ENCODE measurements at regions not wholly inside any gene's neighbourhood (a gene's known extent, or its start where the extent isn't known, plus 50 kb on each side); places are given as distances from the start of the nearest gene placed in this dataset.

DNA sequence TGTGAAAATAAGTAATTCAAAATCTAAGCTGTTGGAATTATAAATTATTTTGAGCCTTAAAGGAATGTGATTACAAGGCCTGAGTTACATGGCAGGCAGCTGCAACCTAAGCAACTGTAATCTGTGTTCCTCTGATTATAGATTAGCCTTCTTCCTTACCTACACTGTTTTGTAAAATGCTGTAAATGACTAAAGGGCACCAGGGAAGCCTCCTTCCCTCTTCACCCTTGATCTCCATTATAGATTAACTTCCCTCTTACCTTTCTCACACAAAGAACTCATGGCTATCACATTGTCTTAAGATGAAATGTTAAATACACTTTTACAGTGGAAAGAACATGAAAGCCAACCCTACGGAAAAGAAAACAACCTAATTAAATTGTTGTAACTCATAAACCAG lies 423.7 kb upstream of the KLF12 start:
- no peak for TF ChIP-seq EZH2phosphoT487 (IDR thresholded peaks at IDR 0.05; ENCODE audit: low read length)
- TF ChIP-seq EZH2 (optimal IDR thresholded peaks at IDR 0.05; ENCODE audit: low read depth, low read length): no peak
- TF ChIP-seq, protein P1, sequence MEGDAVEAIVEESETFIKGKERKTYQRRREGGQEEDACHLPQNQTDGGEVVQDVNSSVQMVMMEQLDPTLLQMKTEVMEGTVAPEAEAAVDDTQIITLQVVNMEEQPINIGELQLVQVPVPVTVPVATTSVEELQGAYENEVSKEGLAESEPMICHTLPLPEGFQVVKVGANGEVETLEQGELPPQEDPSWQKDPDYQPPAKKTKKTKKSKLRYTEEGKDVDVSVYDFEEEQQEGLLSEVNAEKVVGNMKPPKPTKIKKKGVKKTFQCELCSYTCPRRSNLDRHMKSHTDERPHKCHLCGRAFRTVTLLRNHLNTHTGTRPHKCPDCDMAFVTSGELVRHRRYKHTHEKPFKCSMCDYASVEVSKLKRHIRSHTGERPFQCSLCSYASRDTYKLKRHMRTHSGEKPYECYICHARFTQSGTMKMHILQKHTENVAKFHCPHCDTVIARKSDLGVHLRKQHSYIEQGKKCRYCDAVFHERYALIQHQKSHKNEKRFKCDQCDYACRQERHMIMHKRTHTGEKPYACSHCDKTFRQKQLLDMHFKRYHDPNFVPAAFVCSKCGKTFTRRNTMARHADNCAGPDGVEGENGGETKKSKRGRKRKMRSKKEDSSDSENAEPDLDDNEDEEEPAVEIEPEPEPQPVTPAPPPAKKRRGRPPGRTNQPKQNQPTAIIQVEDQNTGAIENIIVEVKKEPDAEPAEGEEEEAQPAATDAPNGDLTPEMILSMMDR (IDR thresholded peaks at IDR 0.05; ENCODE audit: low read length): no peak
- Histone ChIP-seq H3K79me2 (ENCODE audit: low read length) (no peaks in the 10 kb centered on the region), H3K9ac (ENCODE audit: low read length) (no peak overlapping the region), H3K27ac (ENCODE audit: low read length) (no peak overlapping the region), H3K9me3 (replicated peaks; ENCODE audit: insufficient read depth, low read length) (no peaks in the 10 kb centered on the region), H3K4me2 (ENCODE audit: low read depth, low read length) (no peak overlapping the region), H3F3A (ENCODE audit: insufficient read depth, low read length) (no peaks in the 10 kb centered on the region), H3K36me3 (replicated peaks; ENCODE audit: insufficient read depth, low read length) (no peaks in the 10 kb centered on the region), H2AFZ (ENCODE audit: low read length) (no peak overlapping the region), H3K4me1 (ENCODE audit: low read length) (no peaks in the 10 kb centered on the region), H3K4me3 (ENCODE audit: low read length) (no peak overlapping the region), H3K9me2 (replicated peaks; ENCODE audit: insufficient read depth, low read length) (no peaks in the 10 kb centered on the region), H4K20me1 (ENCODE audit: insufficient read depth, low read length) (no peaks in the 10 kb centered on the region), H3K27me3 (replicated peaks; ENCODE audit: insufficient read depth, low read length) (no peaks in the 10 kb centered on the region)
- no peak for DNase-seq

DNA sequence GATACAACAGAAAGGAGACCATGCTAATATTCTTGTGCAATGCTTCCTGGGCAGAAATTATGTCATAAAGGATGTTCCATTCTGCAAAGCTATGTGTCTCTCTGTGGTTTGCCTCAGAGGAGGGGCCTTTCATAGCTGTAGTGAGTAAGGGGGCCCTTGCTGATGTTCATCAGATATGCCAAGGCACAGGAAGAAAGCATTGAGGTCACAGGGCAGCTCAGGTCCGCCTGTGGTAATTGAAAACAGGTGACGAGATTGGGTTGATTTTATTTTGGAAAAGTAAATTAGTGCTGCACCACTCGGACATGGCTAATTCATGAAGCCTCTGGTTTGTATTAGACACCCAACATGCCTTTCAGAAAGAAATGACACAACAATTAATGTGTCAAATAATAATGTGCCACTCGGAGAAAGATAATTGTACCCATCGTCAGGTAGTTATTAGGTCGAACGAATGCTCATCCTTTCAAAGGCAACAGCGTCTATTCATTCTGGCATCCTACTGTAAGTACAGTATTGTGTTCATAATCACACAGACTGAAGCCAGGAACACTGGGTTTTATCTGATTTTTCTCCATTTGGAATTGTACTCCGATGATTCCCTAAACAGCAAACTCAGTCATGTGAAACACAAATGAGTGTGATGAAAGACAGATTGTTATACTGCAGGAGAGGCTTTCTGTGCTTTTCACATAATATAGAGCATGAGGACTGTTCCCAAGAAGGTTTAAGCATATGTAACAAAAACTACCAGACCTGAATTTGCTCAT lies 421.6 kb upstream of the KLF12 start:
- Histone ChIP-seq H3K27ac (ENCODE audit: low read length) (no peak overlapping the region), H3K36me3 (replicated peaks; ENCODE audit: insufficient read depth, low read length) (no peaks in the 10 kb centered on the region), H3F3A (ENCODE audit: insufficient read depth, low read length) (no peaks in the 10 kb centered on the region), H3K9me3 (replicated peaks; ENCODE audit: insufficient read depth, low read length) (no peaks in the 10 kb centered on the region), H3K27me3 (replicated peaks; ENCODE audit: insufficient read depth, low read length) (no peaks in the 10 kb centered on the region), H4K20me1 (ENCODE audit: insufficient read depth, low read length) (no peaks in the 10 kb centered on the region), H3K4me2 (ENCODE audit: low read depth, low read length) (no peak overlapping the region), H2AFZ (ENCODE audit: low read length) (no peak overlapping the region), H3K4me3 (ENCODE audit: low read length) (no peak overlapping the region), H3K9me2 (replicated peaks; ENCODE audit: insufficient read depth, low read length) (no peaks in the 10 kb centered on the region), H3K9ac (ENCODE audit: low read length) (no peak overlapping the region), H3K4me1 (ENCODE audit: low read length) (no peaks in the 10 kb centered on the region), H3K79me2 (ENCODE audit: low read length) (no peaks in the 10 kb centered on the region)
- no peak for TF ChIP-seq EZH2phosphoT487 (IDR thresholded peaks at IDR 0.05; ENCODE audit: low read length)
- TF ChIP-seq, protein P1 (IDR thresholded peaks at IDR 0.05; ENCODE audit: low read length): no peak
- no peak for TF ChIP-seq EZH2 (optimal IDR thresholded peaks at IDR 0.05; ENCODE audit: low read depth, low read length)
- DNase-seq: no peak

GRCh38 chr13:74555276-74555625 lies 421.0 kb upstream of the KLF12 start:
- H4K20me1 ChIP-seq (ENCODE audit: insufficient read depth, low read length): no peaks in the 10 kb centered on the region
- H3K79me2 ChIP-seq (ENCODE audit: low read length): no peaks in the 10 kb centered on the region
- H2AFZ ChIP-seq (ENCODE audit: low read length): no peak overlapping the region
- H3K27me3 ChIP-seq (replicated peaks; ENCODE audit: insufficient read depth, low read length): no peaks in the 10 kb centered on the region
- no peaks in the 10 kb centered on the region for H3F3A ChIP-seq (ENCODE audit: insufficient read depth, low read length)
- H3K27ac ChIP-seq (ENCODE audit: low read length): no peak overlapping the region
- H3K9ac ChIP-seq (ENCODE audit: low read length): no peak overlapping the region
- no peak for DNase-seq
- no peaks in the 10 kb centered on the region for H3K4me1 ChIP-seq (ENCODE audit: low read length)
- no peak overlapping the region for H3K4me3 ChIP-seq (ENCODE audit: low read length)
- H3K9me3 ChIP-seq (replicated peaks; ENCODE audit: insufficient read depth, low read length): no peaks in the 10 kb centered on the region
- no peak for TF ChIP-seq EZH2 (optimal IDR thresholded peaks at IDR 0.05; ENCODE audit: low read depth, low read length)
- TF ChIP-seq, protein P1 (IDR thresholded peaks at IDR 0.05; ENCODE audit: low read length): no peak
- TF ChIP-seq EZH2phosphoT487 (IDR thresholded peaks at IDR 0.05; ENCODE audit: low read length): no peak
- no peaks in the 10 kb centered on the region for H3K9me2 ChIP-seq (replicated peaks; ENCODE audit: insufficient read depth, low read length)
- H3K4me2 ChIP-seq (ENCODE audit: low read depth, low read length): no peak overlapping the region
- no peaks in the 10 kb centered on the region for H3K36me3 ChIP-seq (replicated peaks; ENCODE audit: insufficient read depth, low read length)
